CD14-positive monocyte (primary cell): ENCODE measurements at regions not wholly inside any gene's neighbourhood (a gene's known extent, or its start where the extent isn't known, plus 50 kb on each side); places are given as distances from the start of the nearest gene placed in this dataset.

Source experiments
- DNase-seq, 3 donors: peaks; one replicate each; pipeline ENCODE4 v3.0.0-alpha.2; 2011 to 2022
- H2AFZ ChIP-seq: 2 replicates; pipeline ENCODE4 v1.6.0; 2012; ENCODE audit warnings: mild to moderate bottlenecking, low read depth, low read length, inconsistent platforms; ENCODE audit not compliant: insufficient read depth, poor library complexity, severe bottlenecking
- H3K27ac ChIP-seq, 2 donors: 1 replicate in 1 of 2; 2 replicates in 1 of 2; pipeline ENCODE4 v1.5.1; 2012 to 2013; ENCODE audit warnings: low read length in 2 of 2, control low read depth in 1 of 2, inconsistent platforms in 1 of 2, low read depth in 1 of 2, mild to moderate bottlenecking in 1 of 2
- H3K27me3 ChIP-seq, 2 donors: one replicate each; pipeline versions ENCODE4 v1.6.0 to v1.6.1; 2011 to 2013; ENCODE audit warnings: low read length in 2 of 2; ENCODE audit not compliant: control insufficient read depth in 2 of 2, insufficient read depth in 2 of 2
- H3K36me3 ChIP-seq, 2 donors: replicated peaks in 1 of 2; 1 replicate in 1 of 2; 2 replicates in 1 of 2; pipeline versions ENCODE4 v1.5.1 to v1.6.1; 2012 to 2013; ENCODE audit warnings: low read length in 2 of 2, control low read depth in 1 of 2, inconsistent platforms in 1 of 2, mild to moderate bottlenecking in 1 of 2; ENCODE audit not compliant: insufficient read depth in 2 of 2, control insufficient read depth in 1 of 2
- H3K4me1 ChIP-seq, 2 donors: 1 replicate in 1 of 2; 2 replicates in 1 of 2; pipeline versions ENCODE4 v1.5.1 to v1.6.1; 2012 to 2013; ENCODE audit warnings: low read length in 2 of 2, control low read depth in 1 of 2, inconsistent platforms in 1 of 2, mild to moderate bottlenecking in 1 of 2, moderate library complexity in 1 of 2; ENCODE audit not compliant: insufficient read depth in 2 of 2, control insufficient read depth in 1 of 2
- H3K4me2 ChIP-seq: replicated peaks from 2 replicates; pipeline ENCODE3; 2012; ENCODE audit warnings: low read length, moderate library complexity, mild to moderate bottlenecking; ENCODE audit not compliant: poor library complexity, severe bottlenecking; ENCODE audit errors: extremely low read depth
- H3K4me3 ChIP-seq, 3 experiments: fragments of 200-600 bp in 1 of 3; sonication (generic) in 1 of 3; replicated peaks in 1 of 3; 1 replicate in 2 of 3; 2 replicates in 1 of 3; pipeline ENCODE4 v1.5.1; 2011 to 2013; ENCODE audit warnings: low read length in 3 of 3, mild to moderate bottlenecking in 3 of 3, control low read depth in 2 of 3, low read depth in 2 of 3, inconsistent platforms in 1 of 3, moderate library complexity in 1 of 3
- H3K79me2 ChIP-seq: 2 replicates; pipeline ENCODE4 v1.6.0; 2012; ENCODE audit warnings: mild to moderate bottlenecking, control low read depth, inconsistent platforms, low read length, moderate library complexity; ENCODE audit not compliant: insufficient read depth
- H3K9ac ChIP-seq: 2 replicates; pipeline ENCODE4 v1.6.0; 2017; ENCODE audit warnings: low read length, mild to moderate bottlenecking; ENCODE audit not compliant: insufficient read depth, poor library complexity, severe bottlenecking
- H3K9me3 ChIP-seq, 2 donors: replicated peaks in 1 of 2; 1 replicate in 1 of 2; 2 replicates in 1 of 2; pipeline versions ENCODE4 v1.5.1 to v1.6.1; 2012 to 2013; ENCODE audit warnings: low read length in 2 of 2, control low read depth in 1 of 2; ENCODE audit not compliant: control insufficient read depth in 1 of 2, insufficient read depth in 1 of 2
- H4K20me1 ChIP-seq: 2 replicates; pipeline ENCODE4 v1.6.0; 2012; ENCODE audit warnings: mild to moderate bottlenecking, low read length, control low read depth, moderate library complexity; ENCODE audit not compliant: insufficient read depth
- H3K27ac Mint-ChIP-seq, 7 donors: one replicate each; pipeline ENCODE4 v1.8.0; 2020; ENCODE audit warnings: mild to moderate bottlenecking in 7 of 7, mixed read lengths in 7 of 7, moderate library complexity in 6 of 7, inconsistent platforms in 2 of 7
- H3K27me3 Mint-ChIP-seq, 3 donors: one replicate each; pipeline ENCODE4 v1.8.0; 2021 to 2022; ENCODE audit warnings: low read depth in 3 of 3, mild to moderate bottlenecking in 3 of 3, mixed read lengths in 3 of 3, moderate library complexity in 3 of 3, inconsistent platforms in 1 of 3
- H3K36me3 Mint-ChIP-seq, 2 donors: one replicate each; pipeline ENCODE4 v1.8.0; 2020; ENCODE audit warnings: mixed read lengths in 2 of 2, inconsistent platforms in 1 of 2, mild to moderate bottlenecking in 1 of 2
- H3K4me1 Mint-ChIP-seq: one replicate; pipeline ENCODE4 v1.8.0; 2020; ENCODE audit warnings: mild to moderate bottlenecking, mixed read lengths
- H3K4me3 Mint-ChIP-seq, 2 donors: one replicate each; pipeline ENCODE4 v1.8.0; 2020; ENCODE audit warnings: mild to moderate bottlenecking in 2 of 2, mixed read lengths in 2 of 2, moderate library complexity in 1 of 2
- H3K9me3 Mint-ChIP-seq, 7 donors: one replicate each; pipeline ENCODE4 v1.8.0; 2020 to 2022; ENCODE audit warnings: mixed read lengths in 7 of 7, mild to moderate bottlenecking in 6 of 7, moderate library complexity in 6 of 7, inconsistent platforms in 2 of 7
- CTCF ChIP-seq: fragments of 200-600 bp; IDR thresholded peaks from one replicate; pipeline ENCODE4 v1.8.0; 2022; ENCODE audit warnings: antibody characterized with exemption, mild to moderate bottlenecking
- WGBS: methylation state at CpG from one replicate; pipeline ENCODE4 v1.1.5; 2013; ENCODE audit warnings: missing lambda C conversion rate; ENCODE audit not compliant: insufficient coverage; 5-methylcytosine and 5-hydroxymethylcytosine counted together
- intact Hi-C, 2 donors: fragments of 100-400 bp; cut with micrococcal nuclease; formaldehyde crosslinking; loops; one replicate each; pipeline versions ENCODE4 v1.15.0 to v1.15.1; 2023

GRCh38 chr14:43894534-43894933 lies 612.5 kb downstream of the FSCB start:
- Histone ChIP-seq H3K9me3 (no peaks in the 10 kb centered on the region), H3K4me2 (no peak overlapping the region), H3K27ac (no peak overlapping the region), H2AFZ (no peak overlapping the region), H3K36me3 (no peaks in the 10 kb centered on the region), H3K79me2 (no peaks in the 10 kb centered on the region), H3K4me1 (no peaks in the 10 kb centered on the region), H4K20me1 (no peaks in the 10 kb centered on the region), H3K4me3 (no peak overlapping the region), H3K9ac (no peak overlapping the region), H3K27me3 (no peaks in the 10 kb centered on the region)
- peaks cover 0 to 1% (median 0%) of the 10 kb centered on the region in 7 donors for H3K9me3 Mint-ChIP-seq
- no peak for DNase-seq
- intact Hi-C loops = no loop called here
- no peaks in the 10 kb centered on the region for H3K4me1 Mint-ChIP-seq
- peak; percentile 42 for TF ChIP-seq CTCF
- no peak overlapping the region for H3K4me3 Mint-ChIP-seq
- H3K27me3 Mint-ChIP-seq = no peaks in the 10 kb centered on the region
- WGBS = no CpG with 5 or more reads among the region's 3 CpGs
- no peaks in the 10 kb centered on the region for H3K36me3 Mint-ChIP-seq
- H3K27ac Mint-ChIP-seq = no peak overlapping the region

GRCh38 chr14:43887523-43887922 lies 619.6 kb downstream of the FSCB start:
- Histone ChIP-seq H3K9me3 (no peaks in the 10 kb centered on the region), H3K36me3 (no peaks in the 10 kb centered on the region), H4K20me1 (no peaks in the 10 kb centered on the region), H3K4me3 (no peak overlapping the region), H2AFZ (no peak overlapping the region), H3K9ac (no peak overlapping the region), H3K27ac (no peak overlapping the region), H3K4me1 (no peaks in the 10 kb centered on the region), H3K4me2 (no peak overlapping the region), H3K79me2 (no peaks in the 10 kb centered on the region), H3K27me3 (no peaks in the 10 kb centered on the region)
- no peak for TF ChIP-seq CTCF
- peaks cover 0 to 4% (median 0%) of the 10 kb centered on the region in 7 donors for H3K9me3 Mint-ChIP-seq
- intact Hi-C loops = no loop called here
- no peak overlapping the region for H3K4me3 Mint-ChIP-seq
- H3K4me1 Mint-ChIP-seq = no peaks in the 10 kb centered on the region
- no peak for DNase-seq
- peak overlapping the region in 1 of 7 donors; percentile 55 for H3K27ac Mint-ChIP-seq
- no peaks in the 10 kb centered on the region for H3K36me3 Mint-ChIP-seq
- 92% methylated on average over 1 of the region's 2 CpGs for WGBS
- H3K27me3 Mint-ChIP-seq = peaks cover 0 to 2% (median 2%) of the 10 kb centered on the region in 3 donors
